ENCODE measurements at regions not wholly inside any gene's neighbourhood (a gene's known extent, or its start where the extent isn't known, plus 50 kb on each side); places are given as distances from the start of the nearest gene placed in this dataset.

DNA sequence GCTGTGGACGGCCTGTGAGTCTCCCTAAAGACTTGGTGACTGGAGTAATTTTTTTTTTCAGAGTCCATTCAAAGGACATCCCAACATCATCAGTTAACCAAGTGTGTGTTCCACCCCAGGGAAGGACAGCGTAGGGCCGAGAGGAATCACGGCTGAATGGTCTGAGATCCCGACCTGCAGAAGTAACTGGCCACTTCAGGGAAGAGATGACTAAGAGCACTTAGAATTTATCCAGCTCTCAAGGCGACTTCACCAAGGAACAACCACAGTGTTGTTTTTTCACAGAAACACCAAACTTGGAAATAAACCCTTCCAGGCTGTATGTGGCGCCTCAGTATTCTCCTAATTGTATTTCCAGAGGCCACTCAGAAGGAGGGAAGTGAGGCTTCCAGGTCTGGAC is 231.6 kb downstream of the FNDC1 start:
- intact Hi-C loops (cut with micrococcal nuclease; ENCODE audit: unreplicated experiment), result no loop called here
- Histone ChIP-seq H3K4me2 (ENCODE audit: low read length) (no peak overlapping the region), H3K9me3 (ENCODE audit: low read length) (peaks cover 6% of the 10 kb centered on the region; the same call in 1 of the 2 replicates), H3K9me2 (ENCODE audit: insufficient read depth, low read length) (no peaks in the 10 kb centered on the region), H4K20me1 (ENCODE audit: insufficient read depth, low read length) (no peaks in the 10 kb centered on the region), H3K79me2 (ENCODE audit: insufficient read depth, low read depth, low read length) (no peaks in the 10 kb centered on the region), H3K27ac (ENCODE audit: low read depth, low read length, poor library complexity, severe bottlenecking) (no peak overlapping the region), H3K4me1 (ENCODE audit: insufficient read depth, low read length, poor library complexity, severe bottlenecking) (peaks cover 7% of the 10 kb centered on the region), H3K4me3 (ENCODE audit: low read depth, low read length, poor library complexity, severe bottlenecking) (no peak overlapping the region), H3K36me3 (ENCODE audit: insufficient read depth, low read length) (no peaks in the 10 kb centered on the region), H2AFZ (ENCODE audit: low read length) (no peak overlapping the region)
- no TSS peak for BruUV-seq (replicated peaks)
- DNase-seq (ENCODE audit: low spot score), result no peak
- ChIA-PET CTCF (ENCODE audit: unreplicated experiment) (no interaction called here), POLR2A (no interaction called here)
- TF ChIP-seq, protein P1, sequence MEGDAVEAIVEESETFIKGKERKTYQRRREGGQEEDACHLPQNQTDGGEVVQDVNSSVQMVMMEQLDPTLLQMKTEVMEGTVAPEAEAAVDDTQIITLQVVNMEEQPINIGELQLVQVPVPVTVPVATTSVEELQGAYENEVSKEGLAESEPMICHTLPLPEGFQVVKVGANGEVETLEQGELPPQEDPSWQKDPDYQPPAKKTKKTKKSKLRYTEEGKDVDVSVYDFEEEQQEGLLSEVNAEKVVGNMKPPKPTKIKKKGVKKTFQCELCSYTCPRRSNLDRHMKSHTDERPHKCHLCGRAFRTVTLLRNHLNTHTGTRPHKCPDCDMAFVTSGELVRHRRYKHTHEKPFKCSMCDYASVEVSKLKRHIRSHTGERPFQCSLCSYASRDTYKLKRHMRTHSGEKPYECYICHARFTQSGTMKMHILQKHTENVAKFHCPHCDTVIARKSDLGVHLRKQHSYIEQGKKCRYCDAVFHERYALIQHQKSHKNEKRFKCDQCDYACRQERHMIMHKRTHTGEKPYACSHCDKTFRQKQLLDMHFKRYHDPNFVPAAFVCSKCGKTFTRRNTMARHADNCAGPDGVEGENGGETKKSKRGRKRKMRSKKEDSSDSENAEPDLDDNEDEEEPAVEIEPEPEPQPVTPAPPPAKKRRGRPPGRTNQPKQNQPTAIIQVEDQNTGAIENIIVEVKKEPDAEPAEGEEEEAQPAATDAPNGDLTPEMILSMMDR (conservative IDR thresholded peaks at IDR 0.05; ENCODE audit: low read length), result no peak
- no peak for TF ChIP-seq EZH2phosphoT487 (IDR thresholded peaks at IDR 0.05; ENCODE audit: borderline replicate concordance, low read depth, low read length)

DNA sequence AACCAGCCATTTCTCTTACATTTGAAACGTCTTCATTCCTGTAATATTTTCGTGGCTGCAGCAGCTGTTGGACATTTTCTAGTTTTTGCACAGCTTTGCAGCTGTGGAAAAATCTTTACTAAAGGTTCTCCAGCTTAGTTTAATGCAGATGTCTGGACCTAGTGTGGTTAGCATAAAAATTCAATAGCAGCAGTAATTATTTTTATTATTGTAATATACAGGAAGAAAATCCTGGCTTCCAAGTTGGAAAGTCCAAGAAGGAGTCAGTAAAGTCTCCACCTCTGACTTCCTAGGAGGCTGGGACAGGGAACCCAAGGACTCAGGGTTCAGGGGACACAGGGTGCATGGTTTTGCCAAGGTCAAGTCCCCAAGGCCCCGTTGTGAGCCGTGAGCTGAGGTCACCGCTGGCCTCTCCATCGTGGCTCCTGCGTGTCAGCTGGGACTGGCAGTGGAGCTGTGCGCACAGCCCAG is 230.6 kb downstream of the FNDC1 start:
- H4K20me1 ChIP-seq (ENCODE audit: insufficient read depth, low read length), result no peaks in the 10 kb centered on the region
- H3K27ac ChIP-seq (ENCODE audit: low read depth, low read length, poor library complexity, severe bottlenecking), result no peak overlapping the region
- peaks cover 7% of the 10 kb centered on the region for H3K4me1 ChIP-seq (ENCODE audit: insufficient read depth, low read length, poor library complexity, severe bottlenecking)
- H3K9me2 ChIP-seq (ENCODE audit: insufficient read depth, low read length), result no peaks in the 10 kb centered on the region
- H3K36me3 ChIP-seq (ENCODE audit: insufficient read depth, low read length), result no peaks in the 10 kb centered on the region
- TF ChIP-seq EZH2phosphoT487 (IDR thresholded peaks at IDR 0.05; ENCODE audit: borderline replicate concordance, low read depth, low read length), result no peak
- TF ChIP-seq, protein P1 (conservative IDR thresholded peaks at IDR 0.05; ENCODE audit: low read length), result no peak
- intact Hi-C loops (cut with micrococcal nuclease; ENCODE audit: unreplicated experiment), result no loop called here
- no peak overlapping the region for H2AFZ ChIP-seq (ENCODE audit: low read length)
- H3K79me2 ChIP-seq (ENCODE audit: insufficient read depth, low read depth, low read length), result no peaks in the 10 kb centered on the region
- DNase-seq (ENCODE audit: low spot score), result no peak
- ChIA-PET POLR2A (interaction anchor here (0.7 to 2.0 kb wide), 3 partner anchors 14 to 67 kb away, joined by 3 to 4 read pairs (median 4); no protein-coding TSS in a partner anchor), CTCF (ENCODE audit: unreplicated experiment) (no interaction called here)
- BruUV-seq (replicated peaks), result no TSS peak
- H3K4me2 ChIP-seq (ENCODE audit: low read length), result no peak overlapping the region
- H3K4me3 ChIP-seq (ENCODE audit: low read depth, low read length, poor library complexity, severe bottlenecking), result no peak overlapping the region
- H3K9me3 ChIP-seq (ENCODE audit: low read length), result peaks cover 6% of the 10 kb centered on the region; the same call in 1 of the 2 replicates

DNA sequence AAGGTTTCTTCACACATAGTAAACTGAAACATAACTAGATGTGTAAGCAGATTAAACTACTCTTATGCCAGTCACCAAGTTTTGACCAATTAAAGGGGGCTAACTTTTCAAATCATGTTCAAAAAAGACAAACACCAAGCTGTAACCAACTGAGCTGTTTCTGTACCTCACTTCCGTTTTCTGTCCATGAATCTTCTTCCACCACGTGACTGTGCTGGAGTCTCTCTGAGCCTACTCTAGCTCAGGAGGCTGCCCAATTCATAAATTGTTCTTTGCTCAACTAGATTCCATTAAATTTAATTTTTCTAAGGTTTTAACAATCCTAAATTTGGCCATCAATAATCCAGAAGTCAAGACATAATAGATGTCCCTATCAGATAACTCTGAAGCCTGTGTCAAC is 229.4 kb downstream of the FNDC1 start:
- H3K4me3 ChIP-seq (ENCODE audit: low read depth, low read length, poor library complexity, severe bottlenecking), result no peak overlapping the region
- peaks cover 7% of the 10 kb centered on the region for H3K4me1 ChIP-seq (ENCODE audit: insufficient read depth, low read length, poor library complexity, severe bottlenecking)
- no peak overlapping the region for H3K4me2 ChIP-seq (ENCODE audit: low read length)
- no peaks in the 10 kb centered on the region for H4K20me1 ChIP-seq (ENCODE audit: insufficient read depth, low read length)
- H3K27ac ChIP-seq (ENCODE audit: low read depth, low read length, poor library complexity, severe bottlenecking), result no peak overlapping the region
- intact Hi-C loops (cut with micrococcal nuclease; ENCODE audit: unreplicated experiment), result no loop called here
- CTCF ChIA-PET (ENCODE audit: unreplicated experiment), result no interaction called here
- no peaks in the 10 kb centered on the region for H3K9me2 ChIP-seq (ENCODE audit: insufficient read depth, low read length)
- no peaks in the 10 kb centered on the region for H3K79me2 ChIP-seq (ENCODE audit: insufficient read depth, low read depth, low read length)
- no TSS peak for BruUV-seq (replicated peaks)
- peak overlapping the region; percentile 53; the same call in 1 of the 2 replicates for H2AFZ ChIP-seq (ENCODE audit: low read length)
- peak; percentile 13 for DNase-seq (ENCODE audit: low spot score)
- no peaks in the 10 kb centered on the region for H3K36me3 ChIP-seq (ENCODE audit: insufficient read depth, low read length)
- no peak for TF ChIP-seq EZH2phosphoT487 (IDR thresholded peaks at IDR 0.05; ENCODE audit: borderline replicate concordance, low read depth, low read length)
- TF ChIP-seq, protein P1 (conservative IDR thresholded peaks at IDR 0.05; ENCODE audit: low read length), result no peak
- POLR2A ChIA-PET, result interaction anchor here (0.7 to 2.0 kb wide), 8 partner anchors 9 to 543 kb away, joined by 3 to 5 read pairs (median 4); no protein-coding TSS in a partner anchor
- H3K9me3 ChIP-seq (ENCODE audit: low read length), result peaks cover 6% of the 10 kb centered on the region; the same call in 1 of the 2 replicates

Data from OCI-LY7 (cell line).